Mesenchymal stem cell (in vitro differentiated cells and primary cell): ENCODE measurements at regions not wholly inside any gene's neighbourhood (a gene's known extent, or its start where the extent isn't known, plus 50 kb on each side); places are given as distances from the start of the nearest gene placed in this dataset.

Experiments used
- DNase-seq: peaks from one replicate; pipeline ENCODE4 v3.0.0-alpha.2; 2013
- H2AFZ ChIP-seq: one replicate; pipeline ENCODE4 v1.6.1; 2013; ENCODE audit warnings: low read depth, mild to moderate bottlenecking, control low read depth, inconsistent platforms, low read length, moderate library complexity
- H2AK5ac ChIP-seq: 2 replicates; pipeline ENCODE4 v1.6.1; 2013; ENCODE audit warnings: low read length, moderate library complexity, mild to moderate bottlenecking, inconsistent platforms; ENCODE audit not compliant: severe bottlenecking
- H2BK120ac ChIP-seq: one replicate; pipeline ENCODE4 v1.6.1; 2013; ENCODE audit warnings: low read depth, mild to moderate bottlenecking, inconsistent platforms, low read length, moderate library complexity
- H2BK12ac ChIP-seq, 2 experiments: one replicate each; pipeline ENCODE4 v1.6.1; 2013; ENCODE audit warnings: inconsistent platforms in 2 of 2, low read length in 2 of 2, mild to moderate bottlenecking in 2 of 2, moderate library complexity in 2 of 2, control low read depth in 1 of 2
- H2BK15ac ChIP-seq: one replicate; pipeline ENCODE4 v1.6.1; 2013; ENCODE audit warnings: mild to moderate bottlenecking, low read depth, inconsistent platforms; ENCODE audit not compliant: poor library complexity, severe bottlenecking
- H2BK5ac ChIP-seq: 2 replicates; pipeline ENCODE4 v1.6.1; 2013; ENCODE audit warnings: low read depth, mild to moderate bottlenecking, low read length, control low read depth, inconsistent platforms; ENCODE audit not compliant: poor library complexity, severe bottlenecking
- H3K14ac ChIP-seq, 2 experiments: one replicate each; pipeline ENCODE4 v1.6.1; 2013; ENCODE audit warnings: inconsistent platforms in 2 of 2, low read length in 2 of 2, control low read depth in 1 of 2, mild to moderate bottlenecking in 1 of 2, moderate library complexity in 1 of 2
- H3K18ac ChIP-seq, 2 experiments: one replicate each; pipeline ENCODE4 v1.6.1; 2013; ENCODE audit warnings: inconsistent platforms in 2 of 2, low read length in 2 of 2, control low read depth in 1 of 2, low read depth in 1 of 2, mild to moderate bottlenecking in 1 of 2
- H3K23ac ChIP-seq, 2 experiments: one replicate each; pipeline ENCODE4 v1.6.1; 2013; ENCODE audit warnings: inconsistent platforms in 2 of 2, low read length in 2 of 2, mild to moderate bottlenecking in 2 of 2, moderate library complexity in 2 of 2, control low read depth in 1 of 2
- H3K27ac ChIP-seq: 2 replicates; pipeline ENCODE4 v1.5.1; 2013; ENCODE audit warnings: mild to moderate bottlenecking, moderate library complexity, low read length, control low read depth, inconsistent platforms; ENCODE audit not compliant: poor library complexity, severe bottlenecking
- H3K27me3 ChIP-seq, 2 experiments: 2 replicates each; pipeline versions ENCODE4 v1.6.1 to v1.7.0; 2013; ENCODE audit warnings: low read length in 2 of 2, mild to moderate bottlenecking in 2 of 2, moderate library complexity in 2 of 2, control low read depth in 1 of 2, inconsistent platforms in 1 of 2; ENCODE audit not compliant: control insufficient read depth in 1 of 2, insufficient read depth in 1 of 2
- H3K36me3 ChIP-seq, 2 experiments: 2 replicates each; pipeline versions ENCODE4 v1.6.1 to v1.7.0; 2013; ENCODE audit warnings: low read length in 2 of 2, control low read depth in 1 of 2, inconsistent platforms in 1 of 2, low read depth in 1 of 2, mild to moderate bottlenecking in 1 of 2; ENCODE audit not compliant: insufficient read depth in 2 of 2, control insufficient read depth in 1 of 2
- H3K4ac ChIP-seq, 2 experiments: one replicate each; pipeline ENCODE4 v1.6.1; 2013; ENCODE audit warnings: inconsistent platforms in 2 of 2, low read length in 2 of 2, mild to moderate bottlenecking in 2 of 2, moderate library complexity in 2 of 2, control low read depth in 1 of 2, low read depth in 1 of 2
- H3K4me1 ChIP-seq: 2 replicates; pipeline ENCODE4 v1.6.1; 2013; ENCODE audit warnings: low read depth, low read length, control low read depth; ENCODE audit not compliant: control insufficient read depth, insufficient read depth
- H3K4me2 ChIP-seq: 2 replicates; pipeline ENCODE4 v1.6.1; 2013; ENCODE audit warnings: low read length, mild to moderate bottlenecking, inconsistent platforms; ENCODE audit not compliant: poor library complexity, severe bottlenecking
- H3K4me3 ChIP-seq, 2 experiments: 2 replicates each; pipeline versions ENCODE4 v1.5.1 to v1.7.0; 2013; ENCODE audit warnings: low read length in 2 of 2, mild to moderate bottlenecking in 2 of 2, control low read depth in 1 of 2, low read depth in 1 of 2; ENCODE audit not compliant: insufficient read depth in 1 of 2
- H3K79me1 ChIP-seq: replicated peaks from 2 replicates; pipeline ENCODE4 v1.6.1; 2013; ENCODE audit warnings: mild to moderate bottlenecking, control low read depth, low read length, inconsistent platforms; ENCODE audit not compliant: poor library complexity, severe bottlenecking
- H3K9ac ChIP-seq: 2 replicates; pipeline ENCODE4 v1.7.0; 2013; ENCODE audit warnings: mild to moderate bottlenecking, low read length, moderate library complexity
- H3K9me3 ChIP-seq: 2 replicates; pipeline ENCODE4 v1.7.0; 2013; ENCODE audit warnings: mild to moderate bottlenecking, low read length; ENCODE audit not compliant: control insufficient read depth
- H4K8ac ChIP-seq: one replicate; pipeline ENCODE4 v1.6.1; 2013; ENCODE audit warnings: inconsistent platforms, mild to moderate bottlenecking, low read length, moderate library complexity
- H4K91ac ChIP-seq: one replicate; pipeline ENCODE4 v1.6.1; 2013; ENCODE audit warnings: mild to moderate bottlenecking, low read length, inconsistent platforms
- WGBS: methylation state at CpG from one replicate; pipeline ENCODE4 v1.1.7; 2013; ENCODE audit warnings: mixed read lengths; 5-methylcytosine and 5-hydroxymethylcytosine counted together

DNA sequence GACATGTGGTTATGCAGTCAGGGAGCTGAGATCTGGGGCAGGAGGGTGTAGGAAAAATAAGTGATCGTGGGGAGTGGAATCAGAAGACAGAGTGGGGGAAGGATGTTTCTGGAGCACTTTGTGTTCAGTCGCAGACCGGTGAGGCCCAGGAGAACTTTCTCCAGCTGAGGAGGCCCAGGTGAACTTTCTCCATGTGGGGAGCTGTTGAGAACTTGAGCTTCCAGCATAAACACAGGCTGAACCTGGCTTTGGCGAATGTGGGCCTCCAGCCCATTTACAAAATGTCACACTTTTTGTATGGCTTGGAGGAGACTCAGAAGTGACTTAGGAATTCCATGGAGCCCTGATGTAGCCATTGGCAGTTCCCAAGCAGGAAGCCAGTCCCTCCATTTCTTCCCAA is 108.5 kb downstream of the VAPA start:
- Histone ChIP-seq H3K36me3 (peaks cover 0 to under 1% of the 10 kb centered on the region in 2 experiments), H2BK15ac (no peak overlapping the region), H3K18ac (peak overlapping the region in 1 of 2 experiments; percentile 59), H3K9me3 (no peaks in the 10 kb centered on the region), H3K4me2 (no peak overlapping the region), H3K79me1 (no peaks in the 10 kb centered on the region), H3K9ac (no peak overlapping the region), H3K4me3 (no peak overlapping the region), H3K27me3 (no peaks in the 10 kb centered on the region), H2AFZ (no peak overlapping the region), H3K4me1 (peaks cover 5% of the 10 kb centered on the region), H4K91ac (no peak overlapping the region), H2BK5ac (no peak overlapping the region), H2BK12ac (peak overlapping the region in 1 of 2 experiments; percentile 47), H3K4ac (peak overlapping the region in 1 of 2 experiments; percentile 20), H4K8ac (no peak overlapping the region), H3K14ac (no peak overlapping the region), H2AK5ac (no peak overlapping the region), H3K23ac (no peak overlapping the region), H3K27ac (no peak overlapping the region), H2BK120ac (no peak overlapping the region)
- DNase-seq, result no peak
- 96% methylated on average over 4 of the region's 4 CpGs for WGBS

DNA sequence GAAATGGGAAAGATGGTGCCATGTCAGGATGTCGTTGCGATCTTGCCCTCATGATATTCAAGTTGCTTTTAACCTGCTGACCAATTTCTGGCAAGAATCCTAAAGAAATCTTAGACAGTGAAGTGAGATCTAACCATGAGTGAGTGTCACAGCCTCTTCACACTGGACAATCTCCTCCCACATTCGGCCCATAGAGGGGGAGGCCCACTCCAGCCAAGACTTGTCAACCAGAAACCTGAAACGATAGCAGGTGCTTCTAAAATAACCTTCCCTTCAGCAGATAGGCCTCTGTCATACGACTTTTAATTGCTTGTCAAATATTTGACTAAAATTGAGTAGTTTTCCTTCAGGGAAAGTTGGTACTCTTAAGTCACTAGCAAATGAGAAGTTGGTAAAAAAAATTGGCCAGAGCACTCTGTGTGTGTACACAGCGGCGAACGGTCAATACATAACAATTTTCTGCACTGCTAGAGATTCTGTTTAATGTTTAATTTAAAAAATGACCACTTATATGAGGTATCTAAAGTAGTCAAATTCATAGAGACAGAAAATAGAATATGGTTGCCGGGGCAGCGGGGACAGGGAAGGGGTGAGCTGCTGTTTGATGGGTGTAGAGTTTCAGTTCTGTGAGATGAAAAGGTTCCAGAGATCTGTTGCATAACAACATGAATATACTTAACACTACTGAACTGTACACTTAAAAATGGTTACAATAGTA is 110.2 kb downstream of the VAPA start:
- peak overlapping the region; percentile 54 for H4K91ac ChIP-seq
- no peak for DNase-seq
- H2BK5ac ChIP-seq, result no peak overlapping the region
- no peaks in the 10 kb centered on the region for H3K36me3 ChIP-seq
- H3K4me2 ChIP-seq, result no peak overlapping the region
- no peaks in the 10 kb centered on the region for H3K79me1 ChIP-seq
- no peaks in the 10 kb centered on the region for H3K27me3 ChIP-seq
- H3K4ac ChIP-seq, result peak overlapping the region in 1 of 2 experiments; percentile 8
- no peaks in the 10 kb centered on the region for H3K4me1 ChIP-seq
- peak overlapping the region; percentile 51 for H4K8ac ChIP-seq
- no peak overlapping the region for H3K4me3 ChIP-seq
- no peaks in the 10 kb centered on the region for H3K9me3 ChIP-seq
- H2BK120ac ChIP-seq, result no peak overlapping the region
- H2AFZ ChIP-seq, result no peak overlapping the region
- no peak overlapping the region for H2AK5ac ChIP-seq
- H3K14ac ChIP-seq, result no peak overlapping the region
- H3K23ac ChIP-seq, result no peak overlapping the region
- H3K9ac ChIP-seq, result no peak overlapping the region
- peak overlapping the region; percentile 46 to 70 for H2BK12ac ChIP-seq
- no peak overlapping the region for H2BK15ac ChIP-seq
- WGBS, result 84% methylated on average over 7 of the region's 10 CpGs
- peak overlapping the region in 1 of 2 experiments; percentile 67 for H3K18ac ChIP-seq
- H3K27ac ChIP-seq, result no peak overlapping the region

- Histone ChIP-seq H2AFZ (no peak overlapping the region), H3K9me3 (no peaks in the 10 kb centered on the region), H3K14ac (peak overlapping the region in 1 of 2 experiments; percentile 74), H3K9ac (no peak overlapping the region), H2BK120ac (no peak overlapping the region), H3K4me2 (no peak overlapping the region), H3K18ac (no peak overlapping the region), H4K8ac (peak overlapping the region; percentile 12), H2BK12ac (peak overlapping the region; percentile 20 to 84), H3K23ac (no peak overlapping the region), H3K27ac (no peak overlapping the region), H3K79me1 (no peaks in the 10 kb centered on the region), H3K36me3 (no peaks in the 10 kb centered on the region), H3K4me3 (no peak overlapping the region), H2AK5ac (no peak overlapping the region), H4K91ac (no peak overlapping the region), H2BK5ac (no peak overlapping the region), H3K4ac (no peak overlapping the region), H3K27me3 (no peaks in the 10 kb centered on the region), H3K4me1 (no peaks in the 10 kb centered on the region), H2BK15ac (no peak overlapping the region)
- 87% methylated on average over 15 of the region's 15 CpGs for WGBS
- DNase-seq, result no peak
These were observed 112.2 kb downstream of the VAPA start for GRCh38 chr18:10025711-10026670.

GRCh38 chr18:10027031-10027430 is 113.2 kb downstream of the VAPA start:
- Histone ChIP-seq H3K18ac (no peak overlapping the region), H2AK5ac (no peak overlapping the region), H3K4ac (no peak overlapping the region), H3K9ac (no peak overlapping the region), H3K27ac (no peak overlapping the region), H4K8ac (no peak overlapping the region), H3K4me2 (no peak overlapping the region), H2BK12ac (peak overlapping the region in 1 of 2 experiments; percentile 89), H2BK15ac (peak overlapping the region; percentile 60), H4K91ac (peak overlapping the region; percentile 9), H3K4me1 (no peaks in the 10 kb centered on the region), H3K79me1 (no peaks in the 10 kb centered on the region), H3K23ac (no peak overlapping the region), H2BK5ac (no peak overlapping the region), H3K36me3 (no peaks in the 10 kb centered on the region), H2BK120ac (no peak overlapping the region), H3K27me3 (no peaks in the 10 kb centered on the region), H3K14ac (no peak overlapping the region), H3K9me3 (no peaks in the 10 kb centered on the region), H3K4me3 (no peak overlapping the region), H2AFZ (no peak overlapping the region)
- 97% methylated on average over 4 of the region's 4 CpGs for WGBS
- no peak for DNase-seq
